ENCODE measurements at regions not wholly inside any gene's neighbourhood (a gene's known extent, or its start where the extent isn't known, plus 50 kb on each side); places are given as distances from the start of the nearest gene placed in this dataset.

DNA sequence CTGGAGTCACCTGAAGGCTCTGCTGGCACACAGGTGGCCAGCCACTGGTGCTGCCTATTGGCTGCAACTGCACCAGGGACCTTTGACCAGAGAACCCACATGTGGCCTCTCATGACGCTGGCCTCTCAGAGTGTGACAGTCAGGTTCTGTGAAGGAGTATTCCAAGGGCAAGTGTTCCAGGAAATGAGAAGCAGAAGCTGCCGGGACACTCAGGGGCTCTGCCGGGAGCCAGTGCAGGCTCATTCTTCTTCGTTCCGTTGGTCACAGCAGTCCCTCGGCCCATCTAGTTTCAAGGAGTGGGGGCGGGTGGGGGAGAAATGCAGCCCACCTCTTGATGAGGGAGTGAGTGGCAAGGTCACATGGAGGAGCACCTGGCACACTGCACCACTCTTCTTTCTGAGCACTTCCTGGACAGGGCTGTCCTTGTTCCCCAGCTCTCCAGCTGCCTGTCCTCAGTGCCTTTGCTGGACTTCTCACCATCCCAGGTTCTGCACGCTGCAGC is 237.5 kb downstream of the GADD45G start:
- TF ChIP-seq POLR2A (IDR thresholded peaks at IDR 0.05; ENCODE audit: low read depth, low read length) (no peak), CTCF (IDR thresholded peaks at IDR 0.05 in 2 of 3, conservative IDR thresholded peaks at IDR 0.05 in 1 of 3; ENCODE audit: control insufficient read depth in 2 of 3, extremely low read depth in 1 of 3, insufficient read depth in 1 of 3, low read depth in 3 of 3, low read length in 3 of 3) (no peak), NBN (IDR thresholded peaks at IDR 0.05) (no peak), NR2C2 (IDR thresholded peaks at IDR 0.05; ENCODE audit: borderline replicate concordance, control insufficient read depth, insufficient read length, low read depth) (no peak), ZSCAN29 (IDR thresholded peaks at IDR 0.05) (no peak), SIN3A (IDR thresholded peaks at IDR 0.05; ENCODE audit: low read depth, low read length) (no peak), HSF1 (IDR thresholded peaks at IDR 0.05; ENCODE audit: low read depth, low read length) (no peak)
